Keratinocyte (primary cell): ENCODE measurements at regions not wholly inside any gene's neighbourhood (a gene's known extent, or its start where the extent isn't known, plus 50 kb on each side); places are given as distances from the start of the nearest gene placed in this dataset.

ENCODE experiments used
- DNase-seq: peaks from one replicate; pipeline ENCODE4 v3.0.0-alpha.2; 2011; ENCODE audit warnings: low read depth, missing footprints, low spot score
- FAIRE-seq: peaks from 2 replicates; lab custom pipeline; 2011; peaks lifted over from hg19 to GRCh38; lab: Jason Lieb, UNC
- H2AFZ ChIP-seq: 2 replicates; pipeline ENCODE4 v1.6.0; 2012; ENCODE audit warnings: low read length, control low read depth, inconsistent platforms; ENCODE audit not compliant: control insufficient read depth
- H3K27ac ChIP-seq: 2 replicates; pipeline ENCODE4 v1.5.1; 2011; ENCODE audit warnings: low read length; ENCODE audit not compliant: control insufficient read depth, insufficient read depth
- H3K27me3 ChIP-seq: 3 replicates; pipeline ENCODE4 v1.6.0; 2011; ENCODE audit warnings: low read length; ENCODE audit not compliant: control insufficient read depth, insufficient read depth; ENCODE audit errors: extremely low read depth
- H3K36me3 ChIP-seq, 2 experiments: 2 replicates in 1 of 2; 3 replicates in 1 of 2; pipeline ENCODE4 v1.5.1; 2011; ENCODE audit warnings: low read length in 2 of 2, mild to moderate bottlenecking in 1 of 2; ENCODE audit not compliant: control insufficient read depth in 2 of 2, insufficient read depth in 2 of 2; ENCODE audit errors: extremely low read depth in 1 of 2
- H3K4me1 ChIP-seq: 3 replicates; pipeline ENCODE4 v1.5.1; 2011; ENCODE audit warnings: low read length; ENCODE audit not compliant: control insufficient read depth, insufficient read depth; ENCODE audit errors: extremely low read depth
- H3K4me2 ChIP-seq: 3 replicates; pipeline ENCODE4 v1.6.0; 2011; ENCODE audit warnings: low read depth, low read length; ENCODE audit not compliant: control insufficient read depth, insufficient read depth; ENCODE audit errors: extremely low read depth
- H3K4me3 ChIP-seq, 3 experiments: fragments of 200-600 bp in 1 of 3; sonication (generic) in 1 of 3; 2 replicates in 2 of 3; 3 replicates in 1 of 3; pipeline ENCODE4 v1.5.1; 2011 to 2016; ENCODE audit warnings: low read length in 3 of 3, mild to moderate bottlenecking in 3 of 3, control low read depth in 2 of 3, inconsistent platforms in 1 of 3, low read depth in 1 of 3, mixed read lengths in 1 of 3, mixed run types in 1 of 3, moderate library complexity in 1 of 3; ENCODE audit not compliant: control insufficient read depth in 2 of 3, insufficient read depth in 2 of 3; ENCODE audit errors: extremely low read depth in 1 of 3
- H3K79me2 ChIP-seq: 2 replicates; pipeline ENCODE4 v1.6.0; 2012; ENCODE audit warnings: low read length; ENCODE audit not compliant: control insufficient read depth, insufficient read depth
- H3K9ac ChIP-seq: 3 replicates; pipeline ENCODE4 v1.6.0; 2011; ENCODE audit warnings: low read length; ENCODE audit not compliant: control insufficient read depth, insufficient read depth; ENCODE audit errors: extremely low read depth
- H3K9me1 ChIP-seq: 3 replicates; pipeline ENCODE4 v1.6.0; 2011; ENCODE audit warnings: low read length; ENCODE audit not compliant: control insufficient read depth, insufficient read depth; ENCODE audit errors: extremely low read depth
- H3K9me3 ChIP-seq: 2 replicates; pipeline ENCODE4 v1.5.1; 2012; ENCODE audit warnings: low read depth, low read length; ENCODE audit not compliant: control insufficient read depth
- H4K20me1 ChIP-seq: 3 replicates; pipeline ENCODE4 v1.6.0; 2011; ENCODE audit warnings: low read length; ENCODE audit not compliant: control insufficient read depth, insufficient read depth; ENCODE audit errors: extremely low read depth
- CTCF ChIP-seq, 3 experiments: IDR thresholded peaks in 1 of 3; conservative IDR thresholded peaks in 1 of 3; optimal IDR thresholded peaks in 1 of 3; 2 replicates in 2 of 3; 3 replicates in 1 of 3; pipeline versions ENCODE3 to v1.5.1; 2011; ENCODE audit warnings: low read length in 3 of 3, mild to moderate bottlenecking in 3 of 3, moderate library complexity in 2 of 3, control low read depth in 1 of 3, inconsistent platforms in 1 of 3; ENCODE audit not compliant: insufficient read depth in 2 of 3; ENCODE audit errors: extremely low read depth in 1 of 3
- EZH2 ChIP-seq: IDR thresholded peaks from one replicate; pipeline ENCODE4 v1.6.1; 2012; ENCODE audit warnings: inconsistent platforms, mild to moderate bottlenecking, low read length, moderate library complexity
- dilution Hi-C: fragments of 300-500 bp; cut with MboI; formaldehyde crosslinking; loops from one replicate; pipeline ENCODE4 v1.7.0; 2020; ENCODE audit warnings: low sequenced_read_pairs; ENCODE audit not compliant: extremely low pct_ligation_motif_present

DNA sequence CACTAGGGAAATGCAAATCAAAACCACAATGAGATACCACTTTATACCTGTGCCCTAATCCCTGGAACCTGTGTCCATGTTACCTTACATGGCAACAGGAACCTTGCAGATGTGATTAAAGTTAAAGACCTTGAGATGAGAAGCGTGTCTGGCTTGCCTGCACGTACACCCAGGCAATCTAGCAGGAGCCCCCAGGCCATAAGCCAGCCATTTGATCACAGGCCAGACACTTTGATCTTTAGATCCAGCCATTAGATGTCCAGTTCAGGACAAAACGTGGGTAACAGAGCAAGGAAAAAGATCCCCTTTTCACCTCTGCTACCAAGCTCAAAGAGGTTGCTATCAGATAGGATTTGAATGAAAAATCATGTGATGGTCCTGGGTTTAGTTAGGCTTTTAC lies 378.8 kb downstream of the BUD13 start:
- peaks cover 13% of the 10 kb centered on the region for H3K4me1 ChIP-seq
- no peak for TF ChIP-seq EZH2
- no peak for TF ChIP-seq CTCF (optimal IDR thresholded peaks at IDR 0.05 in 1 of 3, IDR thresholded peaks at IDR 0.05 in 1 of 3, conservative IDR thresholded peaks at IDR 0.05 in 1 of 3; ENCODE audit: extremely low read depth in 1 of 3, insufficient read depth in 2 of 3, low read length in 3 of 3)
- no peaks in the 10 kb centered on the region for H4K20me1 ChIP-seq
- no peak overlapping the region for H3K27ac ChIP-seq
- H3K9ac ChIP-seq, result no peak overlapping the region
- dilution Hi-C loops, result no loop called here
- no peak overlapping the region for H3K4me3 ChIP-seq
- H3K9me1 ChIP-seq, result no peaks in the 10 kb centered on the region
- no peaks in the 10 kb centered on the region for H3K79me2 ChIP-seq
- no peaks in the 10 kb centered on the region for H3K27me3 ChIP-seq
- no peaks in the 10 kb centered on the region for H3K36me3 ChIP-seq
- no peak for FAIRE-seq
- DNase-seq, result no peak
- no peak overlapping the region for H3K4me2 ChIP-seq
- no peaks in the 10 kb centered on the region for H3K9me3 ChIP-seq
- no peak overlapping the region for H2AFZ ChIP-seq

DNA sequence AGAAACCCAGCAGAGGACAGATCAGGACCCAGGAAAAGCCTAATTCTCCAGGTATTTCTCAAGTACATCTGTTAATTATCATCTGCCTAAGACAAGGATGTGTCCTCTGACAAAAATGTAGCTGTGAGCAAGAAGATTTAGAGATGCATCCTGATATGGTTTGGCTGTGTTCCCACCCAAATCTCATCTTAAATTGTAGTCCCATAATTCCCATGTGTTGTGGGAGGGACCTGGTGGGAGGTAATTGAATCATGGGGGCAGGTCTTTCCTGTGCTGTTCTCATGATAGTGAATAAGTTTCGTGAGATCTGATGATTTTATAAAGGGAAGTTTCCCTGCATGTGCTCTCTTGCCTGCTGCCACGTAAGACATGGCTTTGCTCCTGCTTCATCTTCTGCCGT lies 381.8 kb downstream of the BUD13 start:
- TF ChIP-seq CTCF (optimal IDR thresholded peaks at IDR 0.05 in 1 of 3, IDR thresholded peaks at IDR 0.05 in 1 of 3, conservative IDR thresholded peaks at IDR 0.05 in 1 of 3; ENCODE audit: extremely low read depth in 1 of 3, insufficient read depth in 2 of 3, low read length in 3 of 3) (no peak), EZH2 (no peak)
- no peaks in the 10 kb centered on the region for H3K27me3 ChIP-seq
- H3K36me3 ChIP-seq, result no peaks in the 10 kb centered on the region
- no peaks in the 10 kb centered on the region for H4K20me1 ChIP-seq
- H3K27ac ChIP-seq, result peak overlapping the region; percentile 30
- peak overlapping the region in 1 of 3 experiments; percentile 55 for H3K4me3 ChIP-seq
- peak; percentile 23 for DNase-seq
- H3K9me3 ChIP-seq, result no peaks in the 10 kb centered on the region
- H3K79me2 ChIP-seq, result no peaks in the 10 kb centered on the region
- peak; percentile 78 for FAIRE-seq
- H3K9ac ChIP-seq, result no peak overlapping the region
- dilution Hi-C loops, result no loop called here
- peaks cover 21% of the 10 kb centered on the region for H3K4me1 ChIP-seq
- H3K4me2 ChIP-seq, result peak overlapping the region; percentile 58
- H2AFZ ChIP-seq, result peak overlapping the region; percentile 56
- no peaks in the 10 kb centered on the region for H3K9me1 ChIP-seq
